ENCODE measurements at regions not wholly inside any gene's neighbourhood (a gene's known extent, or its start where the extent isn't known, plus 50 kb on each side); places are given as distances from the start of the nearest gene placed in this dataset.
"Not testable (repeated sequence)": the region's sequence is repeated elsewhere in the genome, so short reads cannot be mapped to it uniquely, and the experiment has no call there.

DNA sequence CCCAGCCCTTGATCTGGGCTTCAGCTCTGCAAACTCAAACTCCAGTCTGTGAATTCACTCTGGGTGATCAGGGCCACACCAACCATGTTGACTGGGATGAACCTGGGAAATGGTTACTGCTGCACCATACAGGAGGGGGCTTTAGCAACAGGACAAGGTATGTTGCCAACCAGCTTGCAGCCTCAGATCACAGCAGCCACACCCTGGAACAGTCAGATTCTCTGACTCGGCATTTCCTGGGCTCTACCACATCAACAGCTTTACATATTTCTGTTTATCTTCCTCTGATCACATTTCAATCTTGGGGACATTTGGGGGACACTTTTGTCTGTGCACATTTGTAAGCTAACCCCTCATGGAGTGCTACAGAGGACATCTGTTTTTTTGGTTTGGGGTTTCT, 267.0 kb upstream of the NCAM1 start:
- Mint-ChIP-seq H3K27me3 (no peaks in the 10 kb centered on the region), H3K9me3 (no peaks in the 10 kb centered on the region), H3K4me1 (no peaks in the 10 kb centered on the region), H3K36me3 (no peaks in the 10 kb centered on the region), H3K4me3 (no peak overlapping the region), H3K27ac (no peak overlapping the region)

- H3K4me3 Mint-ChIP-seq: no peak overlapping the region
- H3K9me3 Mint-ChIP-seq: no peaks in the 10 kb centered on the region
Measured at GRCh38 chr11:112694813-112695212, 266.4 kb upstream of the NCAM1 start.

DNA sequence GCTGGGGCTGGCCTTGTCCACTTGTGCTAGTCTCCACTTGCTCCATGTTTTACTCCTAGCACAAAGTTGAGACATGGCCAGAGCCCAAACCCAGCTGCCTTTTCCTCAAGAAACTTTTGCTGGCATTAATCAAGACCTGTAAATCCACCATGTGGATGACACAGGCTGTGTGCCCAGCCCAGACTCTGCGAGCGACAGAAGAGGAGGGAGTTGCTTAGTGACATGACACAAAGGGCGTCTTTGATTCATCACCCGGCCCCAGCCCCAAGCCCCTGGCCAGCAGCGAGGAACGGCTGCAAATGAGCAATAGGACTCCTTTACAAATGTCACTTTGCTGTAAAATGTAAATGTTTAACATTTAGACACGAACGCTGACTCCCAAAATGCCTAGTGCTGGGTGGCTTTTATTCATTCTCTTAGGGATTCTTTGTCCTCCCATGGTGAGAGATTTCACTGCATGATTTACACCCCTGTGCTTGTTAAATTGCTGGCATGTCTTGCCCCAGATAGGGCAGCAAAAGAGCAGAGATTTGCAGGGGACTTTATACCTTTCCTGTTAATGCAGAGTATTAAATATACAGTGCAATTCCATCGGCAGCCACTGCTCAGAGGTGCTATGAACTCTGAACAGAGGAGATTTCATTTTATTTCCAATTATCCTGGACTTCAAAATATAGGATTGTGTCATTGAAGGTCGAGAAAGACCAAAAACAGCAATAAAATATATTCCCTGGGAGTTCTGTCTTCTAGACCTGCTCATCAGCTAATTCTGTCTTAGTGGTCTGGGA, 263.6 kb upstream of the NCAM1 start:
- H3K36me3 Mint-ChIP-seq: no peaks in the 10 kb centered on the region
- no peaks in the 10 kb centered on the region for H3K4me1 Mint-ChIP-seq
- H3K4me3 Mint-ChIP-seq: no peak overlapping the region
- H3K27me3 Mint-ChIP-seq: no peaks in the 10 kb centered on the region
- peaks cover 0 to under 1% (median under 1%) of the 10 kb centered on the region in 3 donors for H3K9me3 Mint-ChIP-seq
- H3K27ac Mint-ChIP-seq: no peak overlapping the region

More at GRCh38 chr11:112694813-112695212, 266.4 kb upstream of the NCAM1 start:
- no peaks in the 10 kb centered on the region for H3K36me3 Mint-ChIP-seq
- no peak overlapping the region for H3K27ac Mint-ChIP-seq
- no peaks in the 10 kb centered on the region for H3K27me3 Mint-ChIP-seq
- H3K4me1 Mint-ChIP-seq: no peaks in the 10 kb centered on the region

DNA sequence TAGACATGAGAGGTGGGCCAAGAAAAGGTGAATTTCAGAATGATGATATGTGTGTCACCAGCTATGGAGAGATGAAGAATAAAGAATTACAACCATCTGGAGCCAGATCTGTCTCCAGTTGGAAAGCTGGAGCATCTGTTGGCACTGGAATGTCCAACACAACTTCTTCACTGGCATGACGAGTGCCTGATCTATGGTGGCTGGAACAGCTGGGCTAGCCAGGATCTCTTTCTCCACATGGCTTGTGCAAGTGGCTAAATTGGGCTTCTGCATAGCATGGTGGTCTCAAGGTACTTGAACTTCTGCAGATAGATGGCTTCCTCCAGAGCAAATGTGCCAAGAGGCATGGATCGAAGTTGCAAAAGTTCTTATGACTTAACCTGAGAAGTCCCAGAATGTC, 256.1 kb upstream of the NCAM1 start:
- no peaks in the 10 kb centered on the region for H3K27me3 Mint-ChIP-seq
- H3K27ac Mint-ChIP-seq: no peak overlapping the region
- no peak overlapping the region for H3K4me3 Mint-ChIP-seq
- no peaks in the 10 kb centered on the region for H3K36me3 Mint-ChIP-seq
- no peaks in the 10 kb centered on the region for H3K4me1 Mint-ChIP-seq
- peaks cover 3 to 16% (median 4%) of the 10 kb centered on the region in 3 donors for H3K9me3 Mint-ChIP-seq

DNA sequence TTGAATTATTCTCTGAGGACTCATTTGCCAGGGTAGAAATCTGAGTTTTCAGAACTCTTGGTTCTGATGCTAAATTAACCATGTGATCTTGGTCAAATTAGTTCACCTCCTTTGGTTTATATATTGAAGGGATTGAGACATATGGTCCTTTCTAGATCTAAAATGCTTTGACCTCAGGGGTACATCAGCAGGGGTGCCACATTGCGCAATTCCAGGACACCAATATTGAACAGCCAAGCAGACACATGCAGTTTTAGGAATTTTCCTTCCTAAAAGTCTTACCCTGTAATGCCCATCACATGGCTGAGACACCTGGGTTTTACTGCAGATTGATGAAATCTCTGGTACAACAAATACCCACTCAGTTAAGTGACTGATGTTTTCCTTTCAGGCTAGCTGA, 254.4 kb upstream of the NCAM1 start:
- peaks cover 4 to 16% (median 4%) of the 10 kb centered on the region in 3 donors for H3K9me3 Mint-ChIP-seq
- no peaks in the 10 kb centered on the region for H3K4me1 Mint-ChIP-seq
- H3K27ac Mint-ChIP-seq: no peak overlapping the region
- H3K36me3 Mint-ChIP-seq: no peaks in the 10 kb centered on the region
- no peak overlapping the region for H3K4me3 Mint-ChIP-seq
- H3K27me3 Mint-ChIP-seq: peaks cover under 1% of the 10 kb centered on the region

GRCh38 chr11:112714340-112714739, 246.9 kb upstream of the NCAM1 start:
- peak overlapping the region in 1 of 3 donors; percentile 82 for H3K27ac Mint-ChIP-seq
- not testable (repeated sequence) for H3K27me3 Mint-ChIP-seq, H3K36me3 Mint-ChIP-seq, H3K9me3 Mint-ChIP-seq, H3K4me3 Mint-ChIP-seq, H3K4me1 Mint-ChIP-seq

- H3K27me3 Mint-ChIP-seq: peaks cover 1% of the 10 kb centered on the region
- H3K4me3 Mint-ChIP-seq: no peak overlapping the region
- peaks cover 0 to 3% (median 0%) of the 10 kb centered on the region in 3 donors for H3K9me3 Mint-ChIP-seq
- H3K4me1 Mint-ChIP-seq: no peaks in the 10 kb centered on the region
- H3K27ac Mint-ChIP-seq: peak overlapping the region in 1 of 3 donors; percentile 82
- H3K36me3 Mint-ChIP-seq: no peaks in the 10 kb centered on the region
Measured at GRCh38 chr11:112715056-112715455, 246.2 kb upstream of the NCAM1 start.

- Mint-ChIP-seq H3K4me1 (no peaks in the 10 kb centered on the region), H3K4me3 (no peak overlapping the region), H3K27me3 (peaks cover 1% of the 10 kb centered on the region), H3K27ac (no peak overlapping the region), H3K9me3 (no peaks in the 10 kb centered on the region), H3K36me3 (peaks cover 2% of the 10 kb centered on the region)
Measured at GRCh38 chr11:112718483-112718882, 242.7 kb upstream of the NCAM1 start.

DNA sequence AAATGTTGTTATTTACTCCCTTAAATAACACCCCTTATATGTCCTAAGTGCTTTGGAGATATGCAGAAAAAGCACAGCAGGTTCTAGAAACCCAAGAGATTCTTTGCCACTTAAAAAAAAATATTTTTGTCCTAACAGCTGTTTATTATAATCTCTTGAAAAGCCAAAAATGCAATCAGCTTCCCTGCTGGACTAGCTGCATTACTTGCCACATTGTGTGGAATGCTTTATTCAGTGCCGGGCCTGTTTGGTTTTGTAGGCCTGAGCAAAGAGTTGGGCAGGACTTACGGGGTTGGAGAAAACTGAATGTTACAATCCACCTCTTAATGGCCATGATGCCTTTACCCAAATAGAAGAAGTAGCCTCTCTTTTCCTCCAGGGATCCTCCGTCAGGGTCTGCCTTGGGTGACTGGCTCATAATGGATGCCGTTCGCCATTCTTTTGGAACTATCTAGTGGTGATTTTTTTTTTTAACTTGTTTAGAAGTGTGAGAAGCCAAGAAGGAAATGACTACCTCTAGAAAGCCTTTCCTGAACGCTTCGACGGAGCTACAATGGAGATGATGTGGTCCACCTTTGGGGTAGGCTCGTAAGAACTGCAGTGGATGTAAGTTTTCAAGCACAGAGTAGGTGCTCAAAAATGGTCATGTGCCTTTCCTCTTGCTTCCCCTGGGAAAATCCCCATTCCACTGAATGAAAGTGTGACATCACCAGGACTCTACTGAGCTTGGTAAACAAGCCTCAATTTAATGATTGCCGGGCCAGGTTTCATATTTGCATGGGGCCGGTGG, 241.3 kb upstream of the NCAM1 start:
- H3K9me3 Mint-ChIP-seq: no peaks in the 10 kb centered on the region
- peaks cover 1% of the 10 kb centered on the region for H3K27me3 Mint-ChIP-seq
- no peak overlapping the region for H3K27ac Mint-ChIP-seq
- H3K36me3 Mint-ChIP-seq: peaks cover 2% of the 10 kb centered on the region
- no peak overlapping the region for H3K4me3 Mint-ChIP-seq
- no peaks in the 10 kb centered on the region for H3K4me1 Mint-ChIP-seq

- H3K27ac Mint-ChIP-seq: peak overlapping the region in 1 of 3 donors; percentile 21
Measured at GRCh38 chr11:112722148-112722547, 239.1 kb upstream of the NCAM1 start.

GRCh38 chr11:112722876-112723275, 238.3 kb upstream of the NCAM1 start:
- Mint-ChIP-seq H3K27ac (peak overlapping the region in 1 of 3 donors; percentile 10), H3K36me3 (peaks cover 2% of the 10 kb centered on the region), H3K9me3 (no peaks in the 10 kb centered on the region), H3K27me3 (peaks cover 3% of the 10 kb centered on the region), H3K4me1 (no peaks in the 10 kb centered on the region), H3K4me3 (no peak overlapping the region)

More at GRCh38 chr11:112722148-112722547, 239.1 kb upstream of the NCAM1 start:
- Mint-ChIP-seq H3K9me3 (no peaks in the 10 kb centered on the region), H3K36me3 (peaks cover 2% of the 10 kb centered on the region), H3K4me1 (no peaks in the 10 kb centered on the region), H3K4me3 (no peak overlapping the region), H3K27me3 (peaks cover 3% of the 10 kb centered on the region)

- Mint-ChIP-seq H3K27ac (no peak overlapping the region), H3K36me3 (peaks cover 2% of the 10 kb centered on the region), H3K27me3 (peaks cover 3% of the 10 kb centered on the region), H3K4me3 (no peak overlapping the region), H3K4me1 (no peaks in the 10 kb centered on the region), H3K9me3 (no peaks in the 10 kb centered on the region)
Measured at GRCh38 chr11:112723676-112724495, 237.3 kb upstream of the NCAM1 start.

- no peak overlapping the region for H3K27ac Mint-ChIP-seq
Measured at GRCh38 chr11:112724496-112724790, 236.8 kb upstream of the NCAM1 start.

DNA sequence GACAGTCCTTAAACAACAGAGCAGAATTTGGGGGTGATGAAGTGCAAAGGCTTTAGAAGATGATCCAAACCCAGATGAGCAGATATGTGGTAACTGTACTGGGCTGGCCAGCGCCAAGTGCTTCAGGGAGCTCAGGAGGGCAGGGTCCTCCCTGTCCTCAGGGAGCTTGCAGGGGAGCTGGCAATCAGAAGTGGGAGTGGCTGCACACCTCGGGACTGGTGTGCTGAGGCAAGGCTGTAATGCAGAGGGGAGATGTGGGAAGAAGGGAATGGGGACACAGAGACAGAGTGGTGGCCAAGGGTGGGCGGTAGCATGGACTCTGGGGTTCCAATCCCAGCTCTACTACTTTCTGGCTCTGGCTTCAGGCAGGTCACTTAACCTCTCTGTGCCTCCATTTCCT, 235.6 kb upstream of the NCAM1 start:
- H3K9me3 Mint-ChIP-seq: no peaks in the 10 kb centered on the region
- no peak overlapping the region for H3K4me3 Mint-ChIP-seq
- H3K27me3 Mint-ChIP-seq: peaks cover 3% of the 10 kb centered on the region
- H3K27ac Mint-ChIP-seq: no peak overlapping the region
- peaks cover 2% of the 10 kb centered on the region for H3K36me3 Mint-ChIP-seq
- no peaks in the 10 kb centered on the region for H3K4me1 Mint-ChIP-seq

More at GRCh38 chr11:112724496-112724790, 236.8 kb upstream of the NCAM1 start:
- no peaks in the 10 kb centered on the region for H3K9me3 Mint-ChIP-seq
- H3K27me3 Mint-ChIP-seq: peaks cover 3% of the 10 kb centered on the region
- no peak overlapping the region for H3K4me3 Mint-ChIP-seq
- no peaks in the 10 kb centered on the region for H3K4me1 Mint-ChIP-seq
- peaks cover 2% of the 10 kb centered on the region for H3K36me3 Mint-ChIP-seq

DNA sequence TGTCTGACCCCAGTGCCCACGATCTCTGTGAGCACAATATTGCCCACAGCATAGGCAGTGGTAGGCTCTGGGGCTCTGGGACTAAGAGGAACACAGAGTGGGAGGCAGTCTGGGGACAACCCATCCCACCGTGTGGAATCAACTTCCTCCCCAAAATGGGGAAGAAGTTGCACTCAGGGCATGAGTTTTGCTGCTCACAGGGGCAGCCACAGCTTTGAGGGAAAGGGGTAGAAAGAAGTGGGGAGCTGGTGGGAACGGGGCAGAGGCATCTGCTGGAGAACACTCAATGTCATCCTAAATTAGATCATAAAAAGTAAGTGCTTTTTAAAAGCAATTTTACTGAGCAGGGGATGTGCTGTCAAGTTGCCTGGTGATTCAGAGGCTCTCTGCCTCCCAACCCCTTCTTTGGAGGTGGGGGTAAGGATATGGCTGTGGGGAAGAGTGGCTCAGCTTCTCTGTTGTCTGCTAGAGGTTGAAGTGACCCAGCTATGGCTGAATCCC, 233.8 kb upstream of the NCAM1 start:
- Mint-ChIP-seq H3K4me1 (no peaks in the 10 kb centered on the region), H3K4me3 (no peak overlapping the region), H3K27me3 (peaks cover 2% of the 10 kb centered on the region), H3K27ac (no peak overlapping the region), H3K9me3 (no peaks in the 10 kb centered on the region), H3K36me3 (peaks cover 2% of the 10 kb centered on the region)

All from IgD-negative memory B cell (primary cell).